Heart left ventricle (tissue), 16 donors: ENCODE measurements at regions not wholly inside any gene's neighbourhood (a gene's known extent, or its start where the extent isn't known, plus 50 kb on each side); places are given as distances from the start of the nearest gene placed in this dataset.
A peak's percentile ranks its signal among the peaks of the same experiment; 100 is the strongest.

ENCODE experiments used
- ATAC-seq, 4 donors: fragments of 200-7000 bp; cut with Tn5 transposase; one replicate each; pipeline ENCODE4 v1.9.1; 2020 to 2022; ENCODE audit warnings: moderate library complexity in 4 of 4, mild to moderate bottlenecking in 3 of 4, moderate number of reproducible peaks in 1 of 4
- DNase-seq, 5 donors: peaks; one replicate each; pipeline ENCODE4 v3.0.0-alpha.2; 2020
- H3K27ac ChIP-seq, 12 donors: fragments of 200-600 bp; sonication (generic) in 4 of 12; one replicate each; pipeline versions ENCODE4 v1.5.0 to v1.8.0; 2016 to 2022; ENCODE audit warnings: mild to moderate bottlenecking in 2 of 12
- H3K27me3 ChIP-seq, 9 donors: fragments of 200-600 bp; sonication (generic) in 2 of 9; one replicate each; pipeline versions ENCODE4 v1.5.1 to v1.8.0; 2016 to 2022; ENCODE audit warnings: mild to moderate bottlenecking in 3 of 9
- H3K36me3 ChIP-seq, 9 donors: fragments of 200-600 bp; sonication (generic) in 2 of 9; one replicate each; pipeline versions ENCODE4 v1.5.0 to v1.8.0; 2018 to 2022; ENCODE audit warnings: mild to moderate bottlenecking in 2 of 9
- H3K4me1 ChIP-seq, 12 donors: fragments of 200-600 bp; sonication (generic) in 4 of 12; one replicate each; pipeline versions ENCODE4 v1.5.0 to v1.8.0; 2016 to 2022; ENCODE audit warnings: mild to moderate bottlenecking in 3 of 12
- H3K4me3 ChIP-seq, 12 donors: fragments of 200-600 bp; sonication (generic) in 4 of 12; one replicate each; pipeline versions ENCODE4 v1.5.0 to v1.8.0; 2017 to 2022; ENCODE audit warnings: mild to moderate bottlenecking in 9 of 12, moderate library complexity in 4 of 12
- H3K9me3 ChIP-seq, 12 donors: fragments of 200-600 bp; sonication (generic) in 4 of 12; one replicate each; pipeline versions ENCODE4 v1.5.0 to v1.8.0; 2016 to 2022; ENCODE audit warnings: mild to moderate bottlenecking in 1 of 12
- CTCF ChIP-seq, 12 donors: fragments of 200-600 bp; sonication (generic) in 4 of 12; IDR thresholded peaks; one replicate each; pipeline versions ENCODE4 v1.5.0 to v1.8.0; 2018 to 2022; ENCODE audit warnings: antibody characterized with exemption in 12 of 12, mild to moderate bottlenecking in 5 of 12
- POLR2A ChIP-seq, 2 donors: fragments of 450-650 bp; IDR thresholded peaks; one replicate each; pipeline ENCODE4 v1.6.1; 2017; ENCODE audit warnings: antibody characterized with exemption in 2 of 2, mild to moderate bottlenecking in 2 of 2, moderate library complexity in 2 of 2
- WGBS, 4 donors: extraction: QIAGEN DNeasy Blood & Tissue Kit in 2 of 4; methylation state at CpG; one replicate each; pipeline versions ENCODE4 v1.1.5 to v1.1.7; 2013 to 2018; 5-methylcytosine and 5-hydroxymethylcytosine counted together
- intact Hi-C, 10 donors: fragments of 100-400 bp; cut with DNase I; formaldehyde crosslinking; loops; one replicate each; pipeline versions ENCODE4 v1.11.1 to v1.14.2; 2022
- donor health status: ischemic (EF 13 %, LVEDD 7.1; RV severe dilation, severe dysfunction).
- donor health status: healthy with polysubstance abuse.
- donor health status: DM: no; HTN: yes; CAD: no.
- donor health status: DM: no; HTN: no; CAD: no.
- donor health status: ischemic (EF 25% LVEDD 6.9; RV normal size, moderate dysfunction).
- donor health status: ischemic (EF 25% LVEDD 5.7; RV mildly dilated, moderate dysfunction).
- donor health status: healthy.
- donor health status: DM: yes; HTN: yes; CAD: no.
- donor health status: ischemic (EF 35%, LVEDD 5.7; RV mildly dilated, moderate dysfunction).
- donor health status: nonischemic (EF 11% LVEDD 7.7; RV severe dilation, severe dysfunction).
- donor health status: DM: yes; HTN: yes; CAD: no.
- donor health status: PGD.
- donor health status: ischemic (EF 29% LVEDD 5.4; RV normal size, mild dysfunction).
- donor health status: nonischemic (EF 23%, LVEDD 6.1; RV moderate dilation, normal function).

- Histone ChIP-seq H3K4me1 (no peaks in the 10 kb centered on the region), H3K27ac (peak overlapping the region in 1 of 12 donors; percentile 22), H3K27me3 (no peaks in the 10 kb centered on the region), H3K4me3 (no peak overlapping the region), H3K36me3 (no peaks in the 10 kb centered on the region), H3K9me3 (no peaks in the 10 kb centered on the region)
- 77 to 82% (median 79%) methylated on average over 4 of the region's 4 CpGs for WGBS, 4 donors
- ATAC-seq = no peak
- intact Hi-C loops = no loop called here
- no peak for DNase-seq
- TF ChIP-seq CTCF (IDR thresholded peaks at IDR 0.05) = no peak
- TF ChIP-seq POLR2A (IDR thresholded peaks at IDR 0.05) = no peak
Measured at GRCh38 chr2:153110486-153110885, 368.1 kb downstream of the RPRM start.

- TF ChIP-seq CTCF (IDR thresholded peaks at IDR 0.05) (no peak), POLR2A (IDR thresholded peaks at IDR 0.05) (no peak)
Measured at GRCh38 chr2:153109793-153110192, 368.8 kb downstream of the RPRM start.

GRCh38 chr2:153106802-153107477, 371.6 kb downstream of the RPRM start:
- peak overlapping the region in 1 of 12 donors; percentile 3 for H3K27ac ChIP-seq
- no peak for TF ChIP-seq CTCF (IDR thresholded peaks at IDR 0.05)
- no peak for TF ChIP-seq POLR2A (IDR thresholded peaks at IDR 0.05)
- WGBS, 4 donors = 83 to 90% (median 87%) methylated on average over 1 of the region's 1 CpG
- no peak overlapping the region for H3K4me3 ChIP-seq
- ATAC-seq (no peak), DNase-seq (no peak)
- intact Hi-C loops = no loop called here
- H3K4me1 ChIP-seq = no peaks in the 10 kb centered on the region
- H3K36me3 ChIP-seq = no peaks in the 10 kb centered on the region
- no peaks in the 10 kb centered on the region for H3K27me3 ChIP-seq
- no peaks in the 10 kb centered on the region for H3K9me3 ChIP-seq

More at GRCh38 chr2:153109793-153110192, 368.8 kb downstream of the RPRM start:
- 73 to 82% (median 74%) methylated on average over 3 of the region's 3 CpGs for WGBS, 4 donors
- ATAC-seq = no peak
- Histone ChIP-seq H3K9me3 (no peaks in the 10 kb centered on the region), H3K36me3 (no peaks in the 10 kb centered on the region), H3K27ac (peak overlapping the region in 1 of 12 donors; percentile 22), H3K4me3 (no peak overlapping the region), H3K27me3 (no peaks in the 10 kb centered on the region), H3K4me1 (no peaks in the 10 kb centered on the region)
- intact Hi-C loops = no loop called here
- no peak for DNase-seq

DNA sequence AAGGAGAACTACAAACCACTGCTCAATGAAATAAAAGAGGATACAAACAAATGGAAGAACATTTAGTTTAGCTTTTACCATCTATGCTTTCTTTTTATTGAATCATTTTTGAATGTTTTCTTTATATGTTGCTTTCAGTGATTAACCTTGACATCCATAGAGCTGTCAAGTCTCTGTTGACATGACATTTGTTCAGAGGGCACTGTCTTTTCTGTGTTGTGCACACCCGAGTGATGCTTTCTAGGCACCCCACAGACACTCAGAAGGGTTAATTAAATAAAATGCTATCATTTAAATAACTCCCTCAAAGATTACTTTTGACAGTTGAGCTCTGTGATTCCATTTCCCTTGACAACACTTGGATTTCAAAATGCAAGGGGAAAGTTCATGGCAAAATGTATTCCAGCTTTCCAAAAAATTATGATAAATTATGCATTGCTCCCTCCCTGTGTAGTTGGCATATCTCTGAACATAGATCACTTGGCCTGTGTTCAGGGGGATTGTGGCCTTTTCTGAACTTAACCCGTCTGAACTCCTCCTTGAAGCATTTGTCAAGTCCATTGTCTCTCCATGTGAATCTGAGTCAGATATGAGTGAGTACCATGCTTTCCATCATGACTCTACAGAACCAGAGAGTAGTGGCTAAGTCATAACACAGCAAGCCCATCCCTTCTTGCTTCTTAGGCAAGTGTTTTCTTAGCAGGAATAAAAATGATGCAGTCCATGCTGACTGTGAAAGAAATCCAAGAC, 372.6 kb downstream of the RPRM start:
- Histone ChIP-seq H3K4me3 (no peak overlapping the region), H3K4me1 (no peaks in the 10 kb centered on the region), H3K36me3 (no peaks in the 10 kb centered on the region), H3K27me3 (no peaks in the 10 kb centered on the region), H3K9me3 (no peaks in the 10 kb centered on the region), H3K27ac (no peak overlapping the region)
- no peak for TF ChIP-seq POLR2A (IDR thresholded peaks at IDR 0.05)
- no peak for TF ChIP-seq CTCF (IDR thresholded peaks at IDR 0.05)
- WGBS, 4 donors = 48 to 63% (median 56%) methylated on average over 2 of the region's 2 CpGs
- no peak for DNase-seq
- intact Hi-C loops = no loop called here
- no peak for ATAC-seq
